ENCODE measurements at regions not wholly inside any gene's neighbourhood (a gene's known extent, or its start where the extent isn't known, plus 50 kb on each side); places are given as distances from the start of the nearest gene placed in this dataset.

DNA sequence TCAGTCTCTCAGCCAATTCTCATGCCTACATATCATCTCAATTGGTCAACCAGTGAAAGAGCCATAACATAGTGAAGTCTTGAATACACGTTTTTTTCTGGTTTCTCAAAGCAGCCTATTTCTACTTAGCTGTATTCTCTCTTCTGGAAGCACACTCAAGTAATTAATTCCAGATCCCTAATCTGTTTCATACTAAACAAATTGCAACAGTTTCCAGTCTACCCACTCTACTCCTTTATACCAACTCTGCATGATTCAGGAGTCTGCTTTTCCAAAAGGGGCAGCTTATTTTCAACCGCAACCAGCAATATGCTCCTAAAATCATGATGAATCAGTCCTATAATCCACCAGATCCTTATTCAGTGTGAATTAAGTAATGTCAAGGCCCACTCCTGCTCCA lies 211.7 kb downstream of the TLE1 start:
- H3K4me1 ChIP-seq (ENCODE audit: insufficient read depth, poor library complexity, severe bottlenecking), result peaks cover 4% of the 10 kb centered on the region
- H3K36me3 ChIP-seq (ENCODE audit: low read depth), result no peaks in the 10 kb centered on the region
- H3K4me3 ChIP-seq (ENCODE audit: severe bottlenecking), result no peak overlapping the region
- TF ChIP-seq CTCF (IDR thresholded peaks at IDR 0.05; ENCODE audit: poor library complexity, severe bottlenecking), result no peak
- no peak for ATAC-seq (ENCODE audit: low read depth)
- H3K27me3 ChIP-seq (ENCODE audit: insufficient read depth, poor library complexity, severe bottlenecking), result no peaks in the 10 kb centered on the region
- no peak overlapping the region for H3K27ac ChIP-seq (ENCODE audit: poor library complexity, severe bottlenecking)
- no peaks in the 10 kb centered on the region for H3K9me3 ChIP-seq (ENCODE audit: severe bottlenecking)
- DNase-seq (ENCODE audit: low spot score), result no peak

GRCh38 chr9:81476813-81477490 lies 212.4 kb downstream of the TLE1 start:
- Histone ChIP-seq H3K27me3 (ENCODE audit: insufficient read depth, poor library complexity, severe bottlenecking) (no peaks in the 10 kb centered on the region), H3K4me3 (ENCODE audit: severe bottlenecking) (no peak overlapping the region), H3K4me1 (ENCODE audit: insufficient read depth, poor library complexity, severe bottlenecking) (peaks cover 4% of the 10 kb centered on the region), H3K36me3 (ENCODE audit: low read depth) (no peaks in the 10 kb centered on the region), H3K9me3 (ENCODE audit: severe bottlenecking) (no peaks in the 10 kb centered on the region), H3K27ac (ENCODE audit: poor library complexity, severe bottlenecking) (no peak overlapping the region)
- no peak for ATAC-seq (ENCODE audit: low read depth)
- DNase-seq (ENCODE audit: low spot score), result no peak
- no peak for TF ChIP-seq CTCF (IDR thresholded peaks at IDR 0.05; ENCODE audit: poor library complexity, severe bottlenecking)

GRCh38 chr9:81474792-81475191 lies 214.6 kb downstream of the TLE1 start:
- Histone ChIP-seq H3K4me1 (ENCODE audit: insufficient read depth, poor library complexity, severe bottlenecking) (no peaks in the 10 kb centered on the region), H3K9me3 (ENCODE audit: severe bottlenecking) (no peaks in the 10 kb centered on the region), H3K36me3 (ENCODE audit: low read depth) (no peaks in the 10 kb centered on the region), H3K4me3 (ENCODE audit: severe bottlenecking) (no peak overlapping the region), H3K27ac (ENCODE audit: poor library complexity, severe bottlenecking) (no peak overlapping the region), H3K27me3 (ENCODE audit: insufficient read depth, poor library complexity, severe bottlenecking) (no peaks in the 10 kb centered on the region)
- DNase-seq (ENCODE audit: low spot score) (no peak), ATAC-seq (ENCODE audit: low read depth) (no peak)
- TF ChIP-seq CTCF (IDR thresholded peaks at IDR 0.05; ENCODE audit: poor library complexity, severe bottlenecking), result no peak

- Histone ChIP-seq H3K4me1 (ENCODE audit: insufficient read depth, poor library complexity, severe bottlenecking) (no peaks in the 10 kb centered on the region), H3K36me3 (ENCODE audit: low read depth) (no peaks in the 10 kb centered on the region), H3K9me3 (ENCODE audit: severe bottlenecking) (no peaks in the 10 kb centered on the region), H3K27ac (ENCODE audit: poor library complexity, severe bottlenecking) (no peak overlapping the region), H3K27me3 (ENCODE audit: insufficient read depth, poor library complexity, severe bottlenecking) (no peaks in the 10 kb centered on the region), H3K4me3 (ENCODE audit: severe bottlenecking) (no peak overlapping the region)
- TF ChIP-seq CTCF (IDR thresholded peaks at IDR 0.05; ENCODE audit: poor library complexity, severe bottlenecking), result no peak
- DNase-seq (ENCODE audit: low spot score) (no peak), ATAC-seq (ENCODE audit: low read depth) (no peak)
Measured at GRCh38 chr9:81474125-81474524, 215.2 kb downstream of the TLE1 start.

DNA sequence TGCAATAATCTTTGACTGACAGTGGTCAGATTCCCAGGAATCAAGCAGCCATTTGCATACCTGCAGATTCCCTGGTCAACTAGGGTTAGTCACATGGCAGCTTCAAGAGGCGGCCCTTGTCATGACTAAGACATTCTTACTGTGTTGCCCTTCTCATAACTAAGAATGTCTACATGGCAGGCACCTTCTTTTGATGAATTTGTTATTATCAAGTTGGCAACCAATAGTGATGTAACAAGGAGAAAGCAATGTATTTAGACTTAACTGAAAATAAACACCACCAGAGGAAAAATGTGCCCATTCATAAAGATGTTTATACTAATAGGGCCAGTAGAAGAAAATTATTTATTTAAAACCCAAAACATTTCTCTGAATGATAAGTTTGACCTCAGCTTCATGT lies 215.6 kb downstream of the TLE1 start:
- Histone ChIP-seq H3K4me3 (ENCODE audit: severe bottlenecking) (no peak overlapping the region), H3K27me3 (ENCODE audit: insufficient read depth, poor library complexity, severe bottlenecking) (no peaks in the 10 kb centered on the region), H3K27ac (ENCODE audit: poor library complexity, severe bottlenecking) (no peak overlapping the region), H3K36me3 (ENCODE audit: low read depth) (no peaks in the 10 kb centered on the region), H3K4me1 (ENCODE audit: insufficient read depth, poor library complexity, severe bottlenecking) (no peaks in the 10 kb centered on the region), H3K9me3 (ENCODE audit: severe bottlenecking) (no peaks in the 10 kb centered on the region)
- no peak for TF ChIP-seq CTCF (IDR thresholded peaks at IDR 0.05; ENCODE audit: poor library complexity, severe bottlenecking)
- no peak for ATAC-seq (ENCODE audit: low read depth)
- no peak for DNase-seq (ENCODE audit: low spot score)

Measured in RWPE2 (cell line).